SIG-M5 treated with dmso at 0.1 percent for 504 hours (cell line): ENCODE measurements at regions not wholly inside any gene's neighbourhood (a gene's known extent, or its start where the extent isn't known, plus 50 kb on each side); places are given as distances from the start of the nearest gene placed in this dataset.

Experiments
- DNase-seq: peaks from one replicate; lab custom pipeline; 2025; ENCODE audit not compliant: unreplicated experiment; lab: John Stamatoyannopoulos, UW

GRCh38 chr21:40901691-40902090 lies 54.7 kb upstream of the DSCAM start:
- DNase-seq, result no peak

GRCh38 chr21:40902299-40902698 lies 55.3 kb upstream of the DSCAM start:
- no peak for DNase-seq

GRCh38 chr21:40902993-40903392 lies 56.0 kb upstream of the DSCAM start:
- DNase-seq, result no peak

- DNase-seq, result no peak
Measured at GRCh38 chr21:40905251-40905650, 58.3 kb upstream of the DSCAM start.

GRCh38 chr21:40912375-40912774 lies 65.4 kb upstream of the DSCAM start:
- no peak for DNase-seq

GRCh38 chr21:40915114-40915513 lies 68.2 kb upstream of the DSCAM start:
- DNase-seq, result no peak

- no peak for DNase-seq
Measured at GRCh38 chr21:40923407-40923806, 76.4 kb upstream of the DSCAM start.

GRCh38 chr21:40923901-40924300 lies 76.9 kb upstream of the DSCAM start:
- DNase-seq, result no peak

GRCh38 chr21:40924641-40925040 lies 77.7 kb upstream of the DSCAM start:
- no peak for DNase-seq

- DNase-seq, result no peak
Measured at GRCh38 chr21:40926238-40926637, 79.3 kb upstream of the DSCAM start.

- no peak for DNase-seq
Measured at GRCh38 chr21:40929833-40930232, 82.9 kb upstream of the DSCAM start.

- DNase-seq, result no peak
Measured at GRCh38 chr21:40931197-40931596, 84.2 kb upstream of the DSCAM start.

- no peak for DNase-seq
Measured at GRCh38 chr21:40936178-40936577, 89.2 kb upstream of the DSCAM start.

- DNase-seq, result no peak
Measured at GRCh38 chr21:40936771-40937261, 89.9 kb upstream of the DSCAM start.

GRCh38 chr21:40938078-40938477 lies 91.1 kb upstream of the DSCAM start:
- DNase-seq, result no peak

GRCh38 chr21:40938611-40939010 lies 91.7 kb upstream of the DSCAM start:
- no peak for DNase-seq

- DNase-seq, result no peak
Measured at GRCh38 chr21:40947713-40948112, 100.8 kb upstream of the DSCAM start.

- no peak for DNase-seq
Measured at GRCh38 chr21:40950970-40951369, 104.0 kb upstream of the DSCAM start.

GRCh38 chr21:40952551-40953323 lies 105.8 kb upstream of the DSCAM start:
- DNase-seq, result no peak

GRCh38 chr21:40964691-40965090 lies 117.7 kb upstream of the DSCAM start:
- DNase-seq, result no peak

GRCh38 chr21:40967771-40968170 lies 120.8 kb upstream of the DSCAM start:
- no peak for DNase-seq

- no peak for DNase-seq
Measured at GRCh38 chr21:40972151-40972550, 125.2 kb upstream of the DSCAM start.
